ENCODE measurements at regions not wholly inside any gene's neighbourhood (a gene's known extent, or its start where the extent isn't known, plus 50 kb on each side); places are given as distances from the start of the nearest gene placed in this dataset.

DNA sequence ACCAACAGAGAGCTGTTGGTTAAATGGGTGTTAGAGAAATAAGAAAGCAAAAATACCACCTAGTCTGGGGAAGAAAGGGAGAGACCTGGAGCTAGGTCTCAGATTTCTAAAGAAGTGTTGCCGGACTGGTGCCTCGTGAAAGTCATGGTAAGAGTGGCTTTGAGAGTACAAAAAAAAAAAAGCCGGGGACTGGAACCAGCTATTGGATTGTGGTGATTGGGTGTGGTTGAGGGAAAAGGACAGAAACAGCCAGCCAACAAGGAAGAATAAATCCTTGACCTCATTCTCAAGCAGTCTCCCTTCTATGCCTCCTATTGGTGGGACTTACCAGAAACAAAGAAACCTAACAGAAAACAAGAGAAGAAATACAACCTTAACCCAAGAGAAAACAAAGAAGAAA is 346.4 kb upstream of the KCNMB2 start:
- H3K36me3 ChIP-seq (ENCODE audit: control insufficient read depth in 3 of 3, insufficient read depth in 2 of 3, low read depth in 1 of 3, low read length in 3 of 3): no peaks in the 10 kb centered on the region
- no peak overlapping the region for H3K27ac ChIP-seq (ENCODE audit: low read depth in 1 of 3, low read length in 2 of 3)
- H3K4me1 ChIP-seq (ENCODE audit: control insufficient read depth in 3 of 3, insufficient read depth in 2 of 3, low read depth in 1 of 3, low read length in 2 of 3): no peaks in the 10 kb centered on the region
- H3K4me3 ChIP-seq (ENCODE audit: low read depth in 1 of 3, low read length in 3 of 3): no peak overlapping the region
- H3K9me3 ChIP-seq (ENCODE audit: control insufficient read depth in 2 of 2, insufficient read depth in 1 of 2, low read depth in 1 of 2, low read length in 1 of 2): no peaks in the 10 kb centered on the region
- DNase-seq (no peak), FAIRE-seq (no peak)
- H3K27me3 ChIP-seq (ENCODE audit: control insufficient read depth in 3 of 3, insufficient read depth in 3 of 3, low read length in 3 of 3): no peaks in the 10 kb centered on the region
- 70 to 85% (median 85%) methylated on average over 3 of the region's 3 CpGs for WGBS, 3 donors

DNA sequence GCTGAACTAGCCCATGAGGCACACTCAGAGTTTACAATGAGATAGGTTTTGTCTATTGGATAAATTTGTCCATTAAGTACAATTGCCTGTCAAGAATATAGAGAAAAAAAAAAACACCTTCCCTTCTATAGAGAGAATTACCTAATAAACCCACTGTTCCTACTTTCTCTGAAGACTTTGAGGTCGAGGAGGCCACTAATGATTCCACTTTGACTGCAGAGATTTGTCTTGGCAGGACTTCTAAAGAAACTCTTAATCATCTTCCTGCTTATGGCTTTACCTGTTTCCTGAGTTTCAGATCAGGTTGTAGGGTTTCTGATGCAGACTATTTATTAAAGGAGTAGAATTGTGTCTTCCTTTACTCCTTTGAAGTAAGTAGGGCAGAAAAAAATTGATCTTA is 342.4 kb upstream of the KCNMB2 start:
- DNase-seq (no peak), FAIRE-seq (no peak)
- WGBS, 3 donors: 3 to 38% (median 6%) methylated on average over 1 of the region's 1 CpG
- no peaks in the 10 kb centered on the region for H3K4me1 ChIP-seq (ENCODE audit: control insufficient read depth in 3 of 3, insufficient read depth in 2 of 3, low read depth in 1 of 3, low read length in 2 of 3)
- no peaks in the 10 kb centered on the region for H3K27me3 ChIP-seq (ENCODE audit: control insufficient read depth in 3 of 3, insufficient read depth in 3 of 3, low read length in 3 of 3)
- no peaks in the 10 kb centered on the region for H3K9me3 ChIP-seq (ENCODE audit: control insufficient read depth in 2 of 2, insufficient read depth in 1 of 2, low read depth in 1 of 2, low read length in 1 of 2)
- no peak overlapping the region for H3K4me3 ChIP-seq (ENCODE audit: low read depth in 1 of 3, low read length in 3 of 3)
- H3K36me3 ChIP-seq (ENCODE audit: control insufficient read depth in 3 of 3, insufficient read depth in 2 of 3, low read depth in 1 of 3, low read length in 3 of 3): no peaks in the 10 kb centered on the region
- H3K27ac ChIP-seq (ENCODE audit: low read depth in 1 of 3, low read length in 2 of 3): no peak overlapping the region

GRCh38 chr3:178194539-178194938 is 341.7 kb upstream of the KCNMB2 start:
- Histone ChIP-seq H3K27ac (ENCODE audit: low read depth in 1 of 3, low read length in 2 of 3) (no peak overlapping the region), H3K27me3 (ENCODE audit: control insufficient read depth in 3 of 3, insufficient read depth in 3 of 3, low read length in 3 of 3) (no peaks in the 10 kb centered on the region), H3K4me1 (ENCODE audit: control insufficient read depth in 3 of 3, insufficient read depth in 2 of 3, low read depth in 1 of 3, low read length in 2 of 3) (no peaks in the 10 kb centered on the region), H3K4me3 (ENCODE audit: low read depth in 1 of 3, low read length in 3 of 3) (no peak overlapping the region), H3K36me3 (ENCODE audit: control insufficient read depth in 3 of 3, insufficient read depth in 2 of 3, low read depth in 1 of 3, low read length in 3 of 3) (no peaks in the 10 kb centered on the region), H3K9me3 (ENCODE audit: control insufficient read depth in 2 of 2, insufficient read depth in 1 of 2, low read depth in 1 of 2, low read length in 1 of 2) (no peaks in the 10 kb centered on the region)
- WGBS, 3 donors: 77 to 80% (median 79%) methylated on average over 4 of the region's 4 CpGs
- DNase-seq (no peak), FAIRE-seq (no peak)

DNA sequence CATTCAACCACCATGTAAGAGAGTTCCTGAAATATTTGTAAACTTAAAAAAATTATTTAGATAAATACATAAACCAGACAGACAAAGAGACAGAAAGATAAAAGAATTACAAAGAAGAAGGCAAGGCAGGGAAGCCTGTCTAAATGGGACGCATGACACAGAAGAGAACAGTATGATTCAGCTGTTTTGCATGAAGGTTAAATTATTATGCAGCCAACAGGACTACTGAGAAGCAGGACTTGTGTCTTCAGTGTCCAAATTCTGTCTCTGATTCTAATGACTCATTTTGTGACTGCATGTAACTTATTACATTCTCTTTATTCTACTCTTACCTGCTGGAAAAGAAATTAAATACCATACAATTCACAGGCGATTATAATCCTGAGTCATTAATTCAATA is 340.4 kb upstream of the KCNMB2 start:
- Histone ChIP-seq H3K4me3 (ENCODE audit: low read depth in 1 of 3, low read length in 3 of 3) (no peak overlapping the region), H3K36me3 (ENCODE audit: control insufficient read depth in 3 of 3, insufficient read depth in 2 of 3, low read depth in 1 of 3, low read length in 3 of 3) (no peaks in the 10 kb centered on the region), H3K4me1 (ENCODE audit: control insufficient read depth in 3 of 3, insufficient read depth in 2 of 3, low read depth in 1 of 3, low read length in 2 of 3) (no peaks in the 10 kb centered on the region), H3K27ac (ENCODE audit: low read depth in 1 of 3, low read length in 2 of 3) (no peak overlapping the region), H3K27me3 (ENCODE audit: control insufficient read depth in 3 of 3, insufficient read depth in 3 of 3, low read length in 3 of 3) (no peaks in the 10 kb centered on the region), H3K9me3 (ENCODE audit: control insufficient read depth in 2 of 2, insufficient read depth in 1 of 2, low read depth in 1 of 2, low read length in 1 of 2) (no peaks in the 10 kb centered on the region)
- no peak for DNase-seq
- WGBS, 3 donors: 77 to 88% (median 87%) methylated on average over 2 of the region's 2 CpGs
- no peak for FAIRE-seq

DNA sequence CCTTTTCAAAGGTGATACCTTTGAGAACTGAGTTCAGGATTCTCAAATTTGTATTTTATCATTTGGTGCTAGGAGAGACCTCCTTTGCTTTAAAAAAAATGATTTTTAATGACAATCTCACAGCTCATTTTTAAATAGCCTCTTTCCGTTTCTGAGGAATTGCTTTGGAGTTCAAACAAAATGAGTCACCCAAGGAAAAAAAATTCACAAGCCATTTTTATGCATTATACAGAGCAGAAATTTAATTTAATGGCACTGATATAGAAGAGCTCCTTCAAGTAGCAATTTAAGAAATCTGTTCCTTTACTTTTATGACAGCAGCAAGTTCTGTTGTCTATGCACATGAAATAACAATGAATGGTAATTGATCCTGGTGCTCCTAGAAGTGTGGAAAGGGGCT is 337.9 kb upstream of the KCNMB2 start:
- FAIRE-seq (no peak), DNase-seq (no peak)
- Histone ChIP-seq H3K4me3 (ENCODE audit: low read depth in 1 of 3, low read length in 3 of 3) (no peak overlapping the region), H3K36me3 (ENCODE audit: control insufficient read depth in 3 of 3, insufficient read depth in 2 of 3, low read depth in 1 of 3, low read length in 3 of 3) (no peaks in the 10 kb centered on the region), H3K27me3 (ENCODE audit: control insufficient read depth in 3 of 3, insufficient read depth in 3 of 3, low read length in 3 of 3) (no peaks in the 10 kb centered on the region), H3K9me3 (ENCODE audit: control insufficient read depth in 2 of 2, insufficient read depth in 1 of 2, low read depth in 1 of 2, low read length in 1 of 2) (no peaks in the 10 kb centered on the region), H3K27ac (ENCODE audit: low read depth in 1 of 3, low read length in 2 of 3) (no peak overlapping the region), H3K4me1 (ENCODE audit: control insufficient read depth in 3 of 3, insufficient read depth in 2 of 3, low read depth in 1 of 3, low read length in 2 of 3) (peaks cover 0 to 6% (median 5%) of the 10 kb centered on the region in 3 donors)
- WGBS, 3 donors: 77 to 83% (median 78%) methylated on average over 1 of the region's 1 CpG

GRCh38 chr3:178200316-178200715 is 335.9 kb upstream of the KCNMB2 start:
- Histone ChIP-seq H3K4me1 (ENCODE audit: control insufficient read depth in 3 of 3, insufficient read depth in 2 of 3, low read depth in 1 of 3, low read length in 2 of 3) (peaks cover 0 to 6% (median 5%) of the 10 kb centered on the region in 3 donors), H3K4me3 (ENCODE audit: low read depth in 1 of 3, low read length in 3 of 3) (no peak overlapping the region), H3K9me3 (ENCODE audit: control insufficient read depth in 2 of 2, insufficient read depth in 1 of 2, low read depth in 1 of 2, low read length in 1 of 2) (no peaks in the 10 kb centered on the region), H3K27me3 (ENCODE audit: control insufficient read depth in 3 of 3, insufficient read depth in 3 of 3, low read length in 3 of 3) (no peaks in the 10 kb centered on the region), H3K27ac (ENCODE audit: low read depth in 1 of 3, low read length in 2 of 3) (no peak overlapping the region), H3K36me3 (ENCODE audit: control insufficient read depth in 3 of 3, insufficient read depth in 2 of 3, low read depth in 1 of 3, low read length in 3 of 3) (no peaks in the 10 kb centered on the region)
- no peak for FAIRE-seq
- DNase-seq: no peak
- WGBS, 3 donors: 93 to 96% (median 95%) methylated on average over 5 of the region's 5 CpGs

GRCh38 chr3:178201714-178202113 is 334.5 kb upstream of the KCNMB2 start:
- no peak overlapping the region for H3K27ac ChIP-seq (ENCODE audit: low read depth in 1 of 3, low read length in 2 of 3)
- WGBS, 3 donors: 82 to 88% (median 86%) methylated on average over 1 of the region's 1 CpG
- FAIRE-seq (no peak), DNase-seq (no peak)
- H3K36me3 ChIP-seq (ENCODE audit: control insufficient read depth in 3 of 3, insufficient read depth in 2 of 3, low read depth in 1 of 3, low read length in 3 of 3): no peaks in the 10 kb centered on the region
- H3K4me1 ChIP-seq (ENCODE audit: control insufficient read depth in 3 of 3, insufficient read depth in 2 of 3, low read depth in 1 of 3, low read length in 2 of 3): peaks cover 0 to 11% (median 5%) of the 10 kb centered on the region in 3 donors
- H3K4me3 ChIP-seq (ENCODE audit: low read depth in 1 of 3, low read length in 3 of 3): no peak overlapping the region
- no peaks in the 10 kb centered on the region for H3K27me3 ChIP-seq (ENCODE audit: control insufficient read depth in 3 of 3, insufficient read depth in 3 of 3, low read length in 3 of 3)
- H3K9me3 ChIP-seq (ENCODE audit: control insufficient read depth in 2 of 2, insufficient read depth in 1 of 2, low read depth in 1 of 2, low read length in 1 of 2): no peaks in the 10 kb centered on the region

GRCh38 chr3:178202194-178202593 is 334.0 kb upstream of the KCNMB2 start:
- Histone ChIP-seq H3K4me3 (ENCODE audit: low read depth in 1 of 3, low read length in 3 of 3) (no peak overlapping the region), H3K36me3 (ENCODE audit: control insufficient read depth in 3 of 3, insufficient read depth in 2 of 3, low read depth in 1 of 3, low read length in 3 of 3) (no peaks in the 10 kb centered on the region), H3K4me1 (ENCODE audit: control insufficient read depth in 3 of 3, insufficient read depth in 2 of 3, low read depth in 1 of 3, low read length in 2 of 3) (peaks cover 0 to 11% (median 5%) of the 10 kb centered on the region in 3 donors), H3K27ac (ENCODE audit: low read depth in 1 of 3, low read length in 2 of 3) (no peak overlapping the region), H3K27me3 (ENCODE audit: control insufficient read depth in 3 of 3, insufficient read depth in 3 of 3, low read length in 3 of 3) (no peaks in the 10 kb centered on the region), H3K9me3 (ENCODE audit: control insufficient read depth in 2 of 2, insufficient read depth in 1 of 2, low read depth in 1 of 2, low read length in 1 of 2) (no peaks in the 10 kb centered on the region)
- WGBS, 3 donors: 12 to 31% (median 17%) methylated on average over 3 of the region's 3 CpGs
- no peak for FAIRE-seq
- DNase-seq: peak; percentile 41 to 62

- no peak overlapping the region for H3K27ac ChIP-seq (ENCODE audit: low read depth in 1 of 3, low read length in 2 of 3)
- H3K36me3 ChIP-seq (ENCODE audit: control insufficient read depth in 3 of 3, insufficient read depth in 2 of 3, low read depth in 1 of 3, low read length in 3 of 3): no peaks in the 10 kb centered on the region
- FAIRE-seq (no peak), DNase-seq (no peak)
- no peaks in the 10 kb centered on the region for H3K27me3 ChIP-seq (ENCODE audit: control insufficient read depth in 3 of 3, insufficient read depth in 3 of 3, low read length in 3 of 3)
- H3K9me3 ChIP-seq (ENCODE audit: control insufficient read depth in 2 of 2, insufficient read depth in 1 of 2, low read depth in 1 of 2, low read length in 1 of 2): no peaks in the 10 kb centered on the region
- no peak overlapping the region for H3K4me3 ChIP-seq (ENCODE audit: low read depth in 1 of 3, low read length in 3 of 3)
- H3K4me1 ChIP-seq (ENCODE audit: control insufficient read depth in 3 of 3, insufficient read depth in 2 of 3, low read depth in 1 of 3, low read length in 2 of 3): peaks cover 0 to 11% (median 5%) of the 10 kb centered on the region in 3 donors
- 53 to 79% (median 75%) methylated on average over 2 of the region's 2 CpGs for WGBS, 3 donors
Measured at GRCh38 chr3:178203165-178203564, 333.1 kb upstream of the KCNMB2 start.

All from small intestine (tissue), 7 donors.